WERI-Rb-1 (cell line): ENCODE measurements at regions not wholly inside any gene's neighbourhood (a gene's known extent, or its start where the extent isn't known, plus 50 kb on each side); places are given as distances from the start of the nearest gene placed in this dataset.

ENCODE experiments used
- DNase-seq: peaks from one replicate; pipeline ENCODE4 v3.0.0-alpha.2; 2020
- H3K27ac ChIP-seq: fragments of 250-450 bp; sonication (Bioruptor Pico); 2 replicates; pipeline ENCODE4 v1.5.1; 2020; ENCODE audit warnings: mild to moderate bottlenecking, moderate library complexity
- H3K27me3 ChIP-seq: fragments of 250-450 bp; sonication (Bioruptor Pico); 2 replicates; pipeline ENCODE4 v1.5.1; 2021; ENCODE audit warnings: mild to moderate bottlenecking, low read depth, moderate library complexity; ENCODE audit not compliant: insufficient read depth, severe bottlenecking
- H3K36me3 ChIP-seq: fragments of 250-450 bp; sonication (Bioruptor Pico); 2 replicates; pipeline ENCODE4 v1.5.1; 2020; ENCODE audit warnings: mild to moderate bottlenecking, moderate library complexity
- H3K4me3 ChIP-seq: 2 replicates; pipeline ENCODE4 v1.5.1; 2011; ENCODE audit warnings: low read depth, mild to moderate bottlenecking, control low read depth, low read length
- H3K9me3 ChIP-seq: fragments of 250-450 bp; sonication (Bioruptor Pico); 2 replicates; pipeline ENCODE4 v1.5.1; 2021; ENCODE audit warnings: mild to moderate bottlenecking, moderate library complexity; ENCODE audit not compliant: severe bottlenecking
- CTCF ChIP-seq: IDR thresholded peaks from 2 replicates; pipeline ENCODE4 v1.5.1; 2011; ENCODE audit warnings: low read depth, mild to moderate bottlenecking, control low read depth, inconsistent platforms, low read length

- no peak for TF ChIP-seq CTCF
- H3K27me3 ChIP-seq = no peaks in the 10 kb centered on the region
- no peaks in the 10 kb centered on the region for H3K9me3 ChIP-seq
- no peaks in the 10 kb centered on the region for H3K36me3 ChIP-seq
- no peak overlapping the region for H3K4me3 ChIP-seq
- DNase-seq = no peak
- H3K27ac ChIP-seq = no peak overlapping the region
These were observed 145.6 kb downstream of the NDUFA10 start for GRCh38 chr2:239879423-239880084.

GRCh38 chr2:239878686-239879085 lies 146.5 kb downstream of the NDUFA10 start:
- no peak overlapping the region for H3K27ac ChIP-seq
- no peak for DNase-seq
- TF ChIP-seq CTCF = no peak
- no peaks in the 10 kb centered on the region for H3K27me3 ChIP-seq
- H3K4me3 ChIP-seq = no peak overlapping the region
- no peaks in the 10 kb centered on the region for H3K36me3 ChIP-seq
- no peaks in the 10 kb centered on the region for H3K9me3 ChIP-seq

- H3K9me3 ChIP-seq = no peaks in the 10 kb centered on the region
- H3K36me3 ChIP-seq = no peaks in the 10 kb centered on the region
- TF ChIP-seq CTCF = no peak
- no peak overlapping the region for H3K4me3 ChIP-seq
- no peak overlapping the region for H3K27ac ChIP-seq
- H3K27me3 ChIP-seq = no peaks in the 10 kb centered on the region
- no peak for DNase-seq
These were observed 148.2 kb downstream of the NDUFA10 start for GRCh38 chr2:239876948-239877289.

GRCh38 chr2:239876271-239876947 lies 148.7 kb downstream of the NDUFA10 start:
- no peak for TF ChIP-seq CTCF
- Histone ChIP-seq H3K27ac (no peak overlapping the region), H3K36me3 (no peaks in the 10 kb centered on the region), H3K27me3 (no peaks in the 10 kb centered on the region), H3K4me3 (no peak overlapping the region), H3K9me3 (no peaks in the 10 kb centered on the region)
- DNase-seq = no peak

- no peak for TF ChIP-seq CTCF
- Histone ChIP-seq H3K36me3 (no peaks in the 10 kb centered on the region), H3K4me3 (no peak overlapping the region), H3K27me3 (no peaks in the 10 kb centered on the region), H3K27ac (no peak overlapping the region), H3K9me3 (no peaks in the 10 kb centered on the region)
- no peak for DNase-seq
These were observed 150.3 kb downstream of the NDUFA10 start for GRCh38 chr2:239874636-239875356.
